WTC11 (cell line): ENCODE measurements at regions not wholly inside any gene's neighbourhood (a gene's known extent, or its start where the extent isn't known, plus 50 kb on each side); places are given as distances from the start of the nearest gene placed in this dataset.
A peak's percentile ranks its signal among the peaks of the same experiment; 100 is the strongest.

Experiments
- ATAC-seq: fragments of 200-7000 bp; cut with Tn5 transposase; 2 replicates; pipeline ENCODE4 v1.10.0; 2021; ENCODE audit warnings: mild to moderate bottlenecking, moderate library complexity
- CTCF ChIA-PET: fragments of 300-600 bp; sonication (Branson Sonifier 250); formaldehyde crosslinking; loops from one replicate; lab custom pipeline; 2021; ENCODE audit warnings: antibody characterized with exemption; lab: Charles Lee
- POLR2A ChIA-PET: fragments of 350-600 bp; sonication (Branson Sonifier 250); formaldehyde crosslinking; loops from one replicate; lab custom pipeline; 2021; ENCODE audit warnings: antibody characterized with exemption; lab: Charles Lee
- DNase-seq: peaks from one replicate; pipeline ENCODE4 v3.0.0; 2021; ENCODE audit warnings: low spot score
- H3K27ac Mint-ChIP-seq: 2 replicates; pipeline ENCODE4 v1.8.0; 2021; ENCODE audit warnings: mixed read lengths
- H3K27me3 Mint-ChIP-seq: 2 replicates; pipeline ENCODE4 v1.8.0; 2021; ENCODE audit warnings: low read depth, mild to moderate bottlenecking, moderate library complexity, mixed read lengths
- H3K36me3 Mint-ChIP-seq: 2 replicates; pipeline ENCODE4 v1.8.0; 2021; ENCODE audit warnings: mixed read lengths
- H3K4me1 Mint-ChIP-seq: 2 replicates; pipeline ENCODE4 v1.8.0; 2022; ENCODE audit warnings: mixed read lengths
- H3K4me3 Mint-ChIP-seq: 2 replicates; pipeline ENCODE4 v1.8.0; 2021; ENCODE audit warnings: mild to moderate bottlenecking, moderate library complexity, mixed read lengths
- H3K9me3 Mint-ChIP-seq: 2 replicates; pipeline ENCODE4 v1.8.0; 2021; ENCODE audit warnings: mixed read lengths
- GABPB1 ChIP-seq: sonication (generic); formaldehyde crosslinking; IDR thresholded peaks from 2 replicates; pipeline ENCODE4 v1.8.1; 2023; ENCODE audit warnings: mild to moderate bottlenecking, missing genetic modification reagents
- IRF1 ChIP-seq: sonication (generic); formaldehyde crosslinking; IDR thresholded peaks from 2 replicates; pipeline ENCODE4 v1.8.0; 2023; ENCODE audit warnings: missing genetic modification reagents
- NR2C2 ChIP-seq: sonication (generic); formaldehyde crosslinking; IDR thresholded peaks from 2 replicates; pipeline ENCODE4 v1.8.0; 2022; ENCODE audit warnings: mild to moderate bottlenecking, missing genetic modification reagents
- PREB ChIP-seq: sonication (generic); formaldehyde crosslinking; IDR thresholded peaks from 2 replicates; pipeline ENCODE4 v1.8.1; 2022; ENCODE audit warnings: mild to moderate bottlenecking, missing genetic modification reagents, moderate library complexity, borderline replicate concordance
- PRRX2 ChIP-seq: fragments of 250-450 bp; sonication (Bioruptor Pico); IDR thresholded peaks from 2 replicates; pipeline ENCODE4 v1.8.0; 2021; ENCODE audit warnings: mild to moderate bottlenecking
- RELA ChIP-seq: sonication (generic); formaldehyde crosslinking; IDR thresholded peaks from 2 replicates; pipeline ENCODE4 v1.8.1; 2022; ENCODE audit warnings: missing genetic modification reagents, mild to moderate bottlenecking, borderline replicate concordance
- RORB ChIP-seq: fragments of 250-450 bp; sonication (Bioruptor Pico); IDR thresholded peaks from 2 replicates; pipeline ENCODE4 v1.9.0; 2021; ENCODE audit warnings: mild to moderate bottlenecking
- SOX15 ChIP-seq: fragments of 250-450 bp; sonication (Bioruptor Pico); IDR thresholded peaks from 2 replicates; pipeline ENCODE4 v1.9.0; 2021; ENCODE audit warnings: mild to moderate bottlenecking
- SP1 ChIP-seq: sonication (generic); formaldehyde crosslinking; conservative IDR thresholded peaks from 2 replicates; pipeline ENCODE4 v1.8.1; 2022; ENCODE audit warnings: missing genetic modification reagents
- TEAD1 ChIP-seq: sonication (generic); formaldehyde crosslinking; IDR thresholded peaks from 2 replicates; pipeline ENCODE4 v1.8.0; 2022; ENCODE audit warnings: mild to moderate bottlenecking, missing genetic modification reagents
- ZNF121 ChIP-seq: sonication (generic); formaldehyde crosslinking; IDR thresholded peaks from 2 replicates; pipeline ENCODE4 v1.8.0; 2023; ENCODE audit warnings: missing genetic modification reagents
- ZNF532 ChIP-seq: fragments of 250-450 bp; sonication (Bioruptor Pico); IDR thresholded peaks from 2 replicates; pipeline ENCODE4 v1.9.0; 2021; ENCODE audit warnings: mild to moderate bottlenecking, borderline replicate concordance
- TF ChIP-seq, protein P1 (sequence below): fragments of 250-450 bp; sonication (Bioruptor Pico); IDR thresholded peaks from 2 replicates; pipeline ENCODE4 v1.8.0; 2021; ENCODE audit warnings: mild to moderate bottlenecking

DNA sequence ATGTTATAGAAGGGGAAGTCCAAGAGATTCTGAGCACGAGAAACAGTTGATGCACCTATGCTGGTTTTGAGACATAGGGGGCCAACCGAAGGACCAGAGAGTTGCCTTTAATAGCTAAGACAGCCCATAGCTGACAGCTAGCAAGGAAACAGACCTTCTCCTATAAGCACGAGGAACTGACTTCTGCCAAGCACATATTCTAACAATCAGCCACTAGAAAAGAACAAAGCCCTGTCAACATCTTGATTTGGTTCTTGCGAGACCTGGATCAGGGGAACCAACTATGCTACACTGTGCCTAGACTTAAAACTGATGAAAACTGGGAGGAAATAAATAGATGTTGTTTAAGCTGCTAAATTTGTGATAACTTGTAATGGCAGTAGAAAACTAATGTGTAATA is 785.6 kb downstream of the TMTC2 start:
- DNase-seq: no peak
- Mint-ChIP-seq H3K4me3 (no peak overlapping the region), H3K27me3 (no peaks in the 10 kb centered on the region), H3K4me1 (peaks cover 22% of the 10 kb centered on the region), H3K9me3 (no peaks in the 10 kb centered on the region), H3K36me3 (no peaks in the 10 kb centered on the region), H3K27ac (no peak overlapping the region)
- ATAC-seq: no peak
- TF ChIP-seq SOX15 (CRISPR knock-in tag) (no peak), PREB (CRISPR knock-in tag) (no peak), IRF1 (CRISPR knock-in tag) (no peak)
- CTCF ChIA-PET: interaction anchor here (1.5 kb wide), 1 partner anchor 351 kb away, joined by 4 read pairs; no protein-coding TSS in a partner anchor
- POLR2A ChIA-PET: no interaction called here

- Mint-ChIP-seq H3K27me3 (no peaks in the 10 kb centered on the region), H3K4me3 (no peak overlapping the region), H3K9me3 (no peaks in the 10 kb centered on the region), H3K27ac (no peak overlapping the region), H3K36me3 (no peaks in the 10 kb centered on the region)
- no peak for DNase-seq
- ChIA-PET CTCF (interaction anchor here (1.0 kb wide), 1 partner anchor 352 kb away, joined by 3 read pairs; no protein-coding TSS in a partner anchor), POLR2A (no interaction called here)
- ATAC-seq: no peak; the same call in 1 of the 2 replicates
- TF ChIP-seq RELA (CRISPR knock-in tag) (no peak), ZNF121 (CRISPR knock-in tag) (no peak), NR2C2 (CRISPR knock-in tag) (no peak), GABPB1 (CRISPR knock-in tag) (no peak), TEAD1 (CRISPR knock-in tag) (no peak), ZNF532 (no peak), RORB (CRISPR knock-in tag) (no peak), PRRX2 (CRISPR knock-in tag) (no peak)
- TF ChIP-seq, protein P1, sequence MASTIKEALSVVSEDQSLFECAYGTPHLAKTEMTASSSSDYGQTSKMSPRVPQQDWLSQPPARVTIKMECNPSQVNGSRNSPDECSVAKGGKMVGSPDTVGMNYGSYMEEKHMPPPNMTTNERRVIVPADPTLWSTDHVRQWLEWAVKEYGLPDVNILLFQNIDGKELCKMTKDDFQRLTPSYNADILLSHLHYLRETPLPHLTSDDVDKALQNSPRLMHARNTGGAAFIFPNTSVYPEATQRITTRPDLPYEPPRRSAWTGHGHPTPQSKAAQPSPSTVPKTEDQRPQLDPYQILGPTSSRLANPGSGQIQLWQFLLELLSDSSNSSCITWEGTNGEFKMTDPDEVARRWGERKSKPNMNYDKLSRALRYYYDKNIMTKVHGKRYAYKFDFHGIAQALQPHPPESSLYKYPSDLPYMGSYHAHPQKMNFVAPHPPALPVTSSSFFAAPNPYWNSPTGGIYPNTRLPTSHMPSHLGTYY: no peak
- TF ChIP-seq, all 79 proteins: peak for 0
- peaks cover 22% of the 10 kb centered on the region for H3K4me1 Mint-ChIP-seq
Observed at GRCh38 chr12:83471341-83471740, 784.6 kb downstream of the TMTC2 start.

DNA sequence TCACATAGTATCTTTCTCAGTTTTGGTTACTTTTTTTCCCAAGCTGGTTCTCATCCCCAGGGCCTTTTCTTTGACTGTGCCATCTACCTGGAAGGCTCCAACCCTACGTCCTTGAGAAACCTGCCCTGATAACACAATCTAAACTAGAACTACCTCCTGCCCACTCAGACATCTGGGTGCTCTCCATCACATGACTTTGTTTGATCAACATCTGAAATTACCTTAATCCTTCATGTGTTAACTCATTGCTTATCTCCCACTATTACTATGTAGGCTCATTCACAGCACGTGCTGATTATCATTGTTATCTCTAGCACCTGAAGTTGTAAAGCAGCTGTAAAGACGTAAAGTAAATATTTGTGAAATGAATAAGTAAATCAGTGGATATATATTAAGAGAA is 784.0 kb downstream of the TMTC2 start:
- no peak for TF ChIP-seq SP1 (CRISPR knock-in tag)
- TF ChIP-seq RORB (CRISPR knock-in tag): peak; percentile 87; the same call in 1 of the 2 replicates
- Mint-ChIP-seq H3K27ac (no peak overlapping the region; the same call in 1 of the 2 replicates), H3K4me1 (peaks cover 22% of the 10 kb centered on the region), H3K4me3 (no peak overlapping the region), H3K27me3 (no peaks in the 10 kb centered on the region), H3K9me3 (no peaks in the 10 kb centered on the region), H3K36me3 (no peaks in the 10 kb centered on the region)
- ChIA-PET CTCF (interaction anchor here (1.0 kb wide), 1 partner anchor 353 kb away, joined by 3 read pairs; no protein-coding TSS in a partner anchor), POLR2A (no interaction called here)
- ATAC-seq (no peak), DNase-seq (no peak)
